Kidney glomerular epithelial cell (primary cell): ENCODE measurements at regions not wholly inside any gene's neighbourhood (a gene's known extent, or its start where the extent isn't known, plus 50 kb on each side); places are given as distances from the start of the nearest gene placed in this dataset.

Experiments
- DNase-seq: peaks from one replicate; lab custom pipeline; 2025; lab: John Stamatoyannopoulos, UW

- DNase-seq: no peak
Observed at GRCh38 chr16:51035110-51035498, 116.0 kb downstream of the SALL1 start.

- DNase-seq: no peak
Observed at GRCh38 chr16:51034481-51035109, 116.5 kb downstream of the SALL1 start.

- DNase-seq: no peak
Observed at GRCh38 chr16:51031598-51031997, 119.5 kb downstream of the SALL1 start.

GRCh38 chr16:51030516-51030915 is 120.6 kb downstream of the SALL1 start:
- no peak for DNase-seq

DNA sequence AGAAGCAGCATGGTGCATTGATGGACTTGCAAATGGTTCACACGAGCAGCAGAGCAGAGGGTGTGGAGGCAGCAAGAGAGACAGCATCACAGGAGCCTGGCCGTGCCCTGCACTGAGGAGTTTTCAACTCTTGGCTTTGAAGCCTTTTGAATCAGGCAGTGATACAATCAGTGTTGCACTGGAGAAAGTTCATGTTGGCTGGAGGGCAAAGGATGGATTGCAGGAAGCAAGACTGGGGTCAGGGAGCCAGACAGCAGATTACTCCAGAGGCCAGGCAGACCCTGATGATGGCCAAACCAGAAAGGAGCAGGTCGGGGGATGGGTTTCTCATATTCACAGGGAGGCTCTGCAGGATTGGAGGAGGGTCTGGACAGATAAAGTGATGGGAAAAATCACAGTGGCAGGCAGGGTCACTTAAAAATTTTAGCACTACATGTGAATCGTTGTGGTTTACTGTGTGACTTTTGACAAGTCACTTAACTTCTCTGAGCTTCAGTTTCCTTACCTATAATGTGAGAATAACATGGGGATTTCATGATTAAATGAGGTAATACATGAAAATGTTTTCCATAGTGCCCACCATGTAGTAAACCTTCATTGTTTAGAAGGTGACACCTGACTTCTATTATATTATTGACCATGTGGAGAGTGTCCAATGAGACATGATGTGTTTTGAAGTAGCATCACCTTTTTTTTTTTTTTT is 125.3 kb downstream of the SALL1 start:
- no peak for DNase-seq

- no peak for DNase-seq
Observed at GRCh38 chr16:51024703-51025102, 126.4 kb downstream of the SALL1 start.

GRCh38 chr16:51022955-51023354 is 128.1 kb downstream of the SALL1 start:
- DNase-seq: no peak

GRCh38 chr16:51019617-51020016 is 131.5 kb downstream of the SALL1 start:
- DNase-seq: no peak

GRCh38 chr16:51017969-51018368 is 133.1 kb downstream of the SALL1 start:
- DNase-seq: no peak

DNA sequence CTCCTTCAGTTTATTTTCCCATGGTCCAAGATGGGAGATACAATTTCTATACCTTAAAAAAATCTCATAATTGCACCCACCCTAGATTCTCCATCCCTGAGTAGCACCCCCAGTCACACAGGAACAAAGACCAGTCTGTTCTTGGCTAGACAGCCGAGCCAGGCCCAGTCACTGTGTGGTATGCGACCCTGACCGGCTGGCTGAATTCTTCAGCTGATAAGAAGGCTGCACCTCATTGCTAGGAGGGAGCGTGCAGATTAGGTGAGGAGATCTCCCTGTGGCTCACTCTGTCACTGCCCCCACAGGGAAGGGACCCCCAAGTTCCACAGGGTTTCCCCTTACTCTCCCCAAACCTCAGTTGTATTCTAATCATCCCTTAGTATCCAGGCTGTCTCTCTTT is 138.7 kb downstream of the SALL1 start:
- DNase-seq: no peak

DNA sequence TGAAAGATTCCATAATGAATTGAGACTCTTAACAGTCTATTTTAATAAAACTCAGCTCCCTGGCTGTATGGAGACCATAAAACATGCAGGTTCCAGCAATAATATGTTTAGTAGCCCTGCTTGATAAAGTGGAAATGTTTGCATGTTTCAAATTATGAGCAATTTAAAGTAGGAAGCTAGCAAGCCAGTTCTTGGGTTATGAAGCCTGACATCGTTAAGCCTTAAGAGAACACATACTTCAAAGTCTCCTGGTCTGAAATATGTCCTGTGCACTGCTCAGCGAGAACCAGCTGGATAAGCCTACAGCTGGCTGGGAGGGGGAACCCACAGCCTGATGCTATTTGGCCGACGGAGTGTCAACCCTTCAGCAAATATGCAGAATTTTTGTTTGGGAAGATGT is 140.3 kb downstream of the SALL1 start:
- DNase-seq: no peak

DNA sequence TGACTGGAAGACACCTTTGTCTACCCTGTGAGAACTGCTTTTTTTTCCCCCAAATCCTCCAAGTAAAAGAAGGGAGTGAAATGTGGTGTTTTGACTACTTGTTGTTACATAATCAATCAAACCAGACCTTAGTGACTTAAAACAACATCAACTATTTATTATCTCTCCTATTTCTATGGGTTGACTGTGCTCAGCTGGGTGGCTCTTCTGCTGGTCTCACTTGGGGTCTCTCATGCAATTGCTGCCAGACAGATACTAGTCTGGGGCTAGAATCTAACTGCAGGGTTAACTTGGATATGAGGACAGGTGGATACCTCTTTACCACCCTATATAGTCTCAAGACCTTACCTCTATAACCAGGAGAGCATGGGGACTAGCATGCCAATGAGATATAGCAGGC is 141.3 kb downstream of the SALL1 start:
- DNase-seq: no peak

- DNase-seq: no peak
Observed at GRCh38 chr16:51009359-51009758, 141.7 kb downstream of the SALL1 start.

DNA sequence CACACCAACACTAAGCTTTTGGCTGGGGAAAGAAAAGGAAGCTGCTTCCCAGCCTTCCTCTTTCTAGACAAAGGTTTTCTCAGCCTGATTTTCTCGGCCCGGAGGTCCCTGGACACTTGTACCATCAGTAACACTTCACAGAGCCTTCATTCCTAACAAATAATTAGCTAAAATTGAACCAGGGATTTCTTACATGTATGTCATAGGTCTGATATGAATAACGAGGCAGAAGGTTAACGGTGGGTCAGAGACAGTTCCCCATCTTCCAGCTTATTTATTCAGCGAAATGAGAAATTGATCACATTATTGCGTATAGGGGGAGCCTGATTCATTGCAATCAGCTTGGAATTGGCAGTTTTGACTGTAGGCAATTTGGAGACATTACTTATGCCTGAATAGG is 142.5 kb downstream of the SALL1 start:
- DNase-seq: no peak

GRCh38 chr16:51008037-51008436 is 143.0 kb downstream of the SALL1 start:
- no peak for DNase-seq

DNA sequence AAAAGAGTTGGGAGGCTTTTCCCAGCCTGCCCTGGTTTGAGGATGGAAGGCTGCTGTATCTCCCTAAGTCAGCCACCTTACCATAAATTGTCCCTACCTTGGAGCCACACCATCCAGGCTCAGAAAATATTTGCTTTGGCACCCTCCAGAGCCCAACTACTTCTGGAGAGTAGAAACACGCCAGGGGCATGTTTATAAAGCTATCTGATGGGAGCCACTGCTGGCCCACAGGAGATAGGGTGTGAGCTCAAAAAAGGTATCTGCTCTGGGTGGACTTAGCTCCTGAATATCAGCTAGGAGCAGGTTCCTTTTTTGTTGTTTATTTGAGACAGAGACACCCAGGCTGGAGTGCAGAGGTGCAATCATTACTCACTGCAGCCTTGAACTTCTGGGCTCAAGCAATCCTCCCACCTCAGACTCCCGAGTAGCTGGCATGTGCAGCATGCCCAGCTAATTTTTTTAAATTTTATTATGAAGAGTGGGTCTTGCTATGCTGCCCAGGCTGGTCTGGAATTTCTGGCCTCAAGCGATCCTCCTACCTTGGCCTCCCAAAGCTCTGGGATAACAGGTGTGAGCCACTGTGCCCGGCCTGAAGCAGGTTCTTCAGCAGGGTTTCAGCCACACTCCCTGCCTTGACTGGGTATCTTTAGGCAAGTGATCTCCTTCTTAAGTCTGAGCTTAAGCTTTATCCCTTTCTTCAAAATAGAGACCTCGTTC is 147.1 kb downstream of the SALL1 start:
- no peak for DNase-seq

DNA sequence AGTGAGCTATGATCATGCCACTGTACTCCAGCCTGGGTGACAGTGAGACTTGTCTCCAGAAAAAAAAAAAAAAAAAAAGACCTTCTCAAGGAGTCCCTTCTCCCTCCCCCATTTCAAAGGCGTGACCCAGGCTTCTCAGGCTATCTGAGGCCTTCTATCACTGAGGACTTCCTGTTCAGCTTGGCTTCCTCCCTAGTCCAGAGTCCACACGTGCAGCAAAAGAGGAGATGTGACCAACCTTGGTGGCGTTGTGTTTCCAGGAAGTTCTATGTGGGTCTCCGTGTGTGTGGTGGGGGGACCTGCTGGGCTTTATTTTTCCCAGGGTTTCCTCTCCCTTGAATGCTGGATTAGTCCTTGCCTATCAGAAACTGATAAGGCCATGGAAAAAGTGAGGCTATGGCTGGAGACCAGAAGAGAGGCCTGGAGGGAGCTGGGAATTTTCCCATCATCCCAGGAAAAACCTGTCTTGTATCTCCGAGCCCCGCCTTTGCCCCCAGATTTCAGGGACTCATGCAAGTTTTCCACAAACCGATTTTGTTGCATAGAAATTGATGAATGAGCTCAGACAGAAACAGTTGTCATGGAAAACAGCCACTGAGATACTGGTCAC is 148.1 kb downstream of the SALL1 start:
- DNase-seq: no peak

GRCh38 chr16:50999181-50999580 is 151.9 kb downstream of the SALL1 start:
- no peak for DNase-seq

GRCh38 chr16:50998411-50998810 is 152.7 kb downstream of the SALL1 start:
- DNase-seq: no peak

DNA sequence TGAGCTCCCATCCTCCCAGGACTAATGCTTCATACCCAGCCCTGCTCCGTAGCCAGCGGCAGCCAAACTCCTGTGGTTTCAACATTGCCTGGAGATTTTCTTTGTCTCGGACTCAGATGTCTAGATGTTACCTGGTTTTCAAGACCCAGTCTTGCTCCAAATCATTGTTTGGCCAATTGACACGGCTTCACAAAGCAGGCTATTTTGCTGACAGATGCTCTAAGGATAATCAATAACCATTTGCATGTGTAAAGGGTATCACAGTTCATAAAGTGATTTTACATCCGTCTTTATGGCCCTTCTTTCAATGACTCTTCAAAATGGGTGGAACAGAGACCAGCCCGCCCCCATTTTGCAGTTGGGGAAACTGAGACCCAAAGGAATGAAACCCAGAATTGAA is 153.4 kb downstream of the SALL1 start:
- DNase-seq: no peak

DNA sequence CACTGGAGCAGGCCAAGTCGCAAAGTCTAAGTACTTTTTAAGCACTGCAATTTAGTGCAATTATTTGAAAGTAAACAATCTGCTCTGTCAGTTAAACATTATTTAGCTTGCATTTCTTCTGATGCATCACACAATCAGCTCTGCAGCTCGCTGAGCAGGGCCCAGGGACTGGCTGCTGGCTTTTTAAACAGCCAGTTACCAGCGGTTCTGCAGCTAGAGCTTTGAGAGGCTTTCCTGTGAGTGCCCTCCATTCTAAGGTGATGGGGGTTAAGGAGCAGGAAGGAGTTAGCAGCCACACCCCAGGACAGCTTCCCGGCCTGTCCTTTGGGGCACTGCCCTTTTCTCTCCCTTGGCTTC is 154.3 kb downstream of the SALL1 start:
- DNase-seq: no peak

DNA sequence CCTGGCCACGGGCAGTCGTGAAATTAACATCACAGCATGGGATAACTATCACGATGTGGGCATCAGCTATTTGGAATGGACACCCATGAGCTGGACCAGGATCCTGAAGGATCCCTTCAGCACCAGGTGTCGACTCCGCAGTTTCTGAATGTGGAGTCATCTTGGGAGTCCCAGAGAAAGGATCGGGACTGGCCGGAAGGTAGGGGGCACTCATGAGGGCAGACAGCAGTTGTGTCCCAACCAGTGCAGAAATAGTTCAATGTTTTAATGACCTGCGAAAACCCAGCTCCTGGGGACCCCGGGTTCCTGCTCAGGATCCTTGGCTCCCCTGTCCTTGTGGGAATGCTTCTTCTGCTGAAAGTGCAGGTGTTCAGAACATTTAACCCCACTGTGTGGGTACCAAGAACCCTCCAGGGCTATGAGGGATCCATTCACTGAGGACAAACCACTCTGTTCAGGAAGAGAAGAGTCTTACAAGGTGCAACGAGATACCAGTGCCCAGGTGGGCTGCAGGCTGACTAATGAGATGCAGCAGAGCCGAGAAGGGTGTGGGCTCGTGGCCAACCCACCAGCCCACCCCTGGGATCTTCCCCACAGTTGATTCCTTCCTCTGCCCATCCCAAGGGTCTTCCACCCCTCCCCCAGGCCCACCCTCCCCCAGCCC is 154.8 kb downstream of the SALL1 start:
- DNase-seq: no peak

DNA sequence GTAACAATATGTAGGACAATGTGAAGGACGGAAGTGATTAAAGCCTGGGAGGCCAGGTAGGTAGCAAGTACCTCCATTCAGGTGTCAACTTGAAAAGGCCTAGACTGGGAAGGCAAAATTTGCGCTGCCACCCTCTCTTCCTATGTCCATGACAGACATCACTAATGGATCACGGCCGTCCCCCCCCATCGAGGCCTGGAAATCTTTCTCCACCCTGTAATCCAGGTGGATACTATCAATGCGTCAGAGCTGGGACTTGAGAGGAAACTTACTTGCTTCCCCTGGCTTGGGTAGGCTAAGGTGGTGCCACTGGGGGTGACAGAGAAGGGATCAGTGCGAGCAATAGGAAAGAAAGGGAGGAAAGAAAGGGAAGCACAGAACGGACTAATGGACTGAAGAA is 156.1 kb downstream of the SALL1 start:
- DNase-seq: no peak
